H9 (cell line): ENCODE measurements at regions not wholly inside any gene's neighbourhood (a gene's known extent, or its start where the extent isn't known, plus 50 kb on each side); places are given as distances from the start of the nearest gene placed in this dataset.

Source experiments
- DNase-seq: peaks from one replicate; pipeline ENCODE4 v3.0.0-alpha.2; 2017
- H2AFZ ChIP-seq: one replicate; pipeline ENCODE4 v1.6.1; 2013; ENCODE audit warnings: mild to moderate bottlenecking, low read length, control low read depth, moderate library complexity
- H2AK5ac ChIP-seq: 2 replicates; pipeline ENCODE4 v1.6.1; 2013; ENCODE audit warnings: low read length, control low read depth, mixed read lengths; ENCODE audit not compliant: insufficient read length
- H2BK120ac ChIP-seq: one replicate; pipeline ENCODE4 v1.6.1; 2013; ENCODE audit warnings: low read depth, mild to moderate bottlenecking, low read length, control low read depth, inconsistent platforms; ENCODE audit not compliant: poor library complexity, severe bottlenecking
- H2BK12ac ChIP-seq: 2 replicates; pipeline ENCODE4 v1.6.1; 2013; ENCODE audit warnings: low read length, control low read depth, mixed read lengths, low read depth; ENCODE audit not compliant: insufficient read length
- H2BK15ac ChIP-seq: 2 replicates; pipeline ENCODE4 v1.6.1; 2013; ENCODE audit warnings: low read depth, low read length, control low read depth
- H2BK20ac ChIP-seq: one replicate; pipeline ENCODE4 v1.6.1; 2013; ENCODE audit warnings: low read depth, mild to moderate bottlenecking, low read length, control low read depth, inconsistent platforms; ENCODE audit not compliant: poor library complexity, severe bottlenecking
- H2BK5ac ChIP-seq: 2 replicates; pipeline ENCODE4 v1.6.1; 2013; ENCODE audit warnings: low read length, control low read depth, mixed read lengths; ENCODE audit not compliant: insufficient read length
- H3K14ac ChIP-seq: 2 replicates; pipeline ENCODE4 v1.6.1; 2013; ENCODE audit warnings: low read length, control low read depth; ENCODE audit not compliant: insufficient read depth
- H3K18ac ChIP-seq: 2 replicates; pipeline ENCODE4 v1.6.1; 2013; ENCODE audit warnings: low read depth, mild to moderate bottlenecking, mixed read lengths, low read length, control low read depth; ENCODE audit not compliant: insufficient read length
- H3K23ac ChIP-seq: 2 replicates; pipeline ENCODE4 v1.6.1; 2013; ENCODE audit warnings: low read length, control low read depth, mixed read lengths, low read depth; ENCODE audit not compliant: insufficient read length
- H3K23me2 ChIP-seq: 2 replicates; pipeline ENCODE4 v1.6.1; 2013; ENCODE audit warnings: low read depth, mild to moderate bottlenecking, mixed read lengths, low read length, control low read depth; ENCODE audit not compliant: insufficient read length, poor library complexity, severe bottlenecking
- H3K27ac ChIP-seq: 2 replicates; pipeline ENCODE4 v1.5.1; 2013; ENCODE audit warnings: low read length, control low read depth, mixed read lengths, low read depth; ENCODE audit not compliant: insufficient read length
- H3K27me3 ChIP-seq: 2 replicates; pipeline ENCODE4 v1.6.1; 2013; ENCODE audit warnings: low read length, control low read depth, inconsistent platforms; ENCODE audit not compliant: insufficient read depth
- H3K4ac ChIP-seq: 2 replicates; pipeline ENCODE4 v1.6.1; 2013; ENCODE audit warnings: low read depth, mild to moderate bottlenecking, control low read depth, inconsistent platforms, low read length, moderate library complexity
- H3K4me1 ChIP-seq: 2 replicates; pipeline ENCODE4 v1.6.1; 2013; ENCODE audit warnings: low read length, control low read depth, inconsistent platforms; ENCODE audit not compliant: insufficient read depth
- H3K4me2 ChIP-seq: 2 replicates; pipeline ENCODE4 v1.6.1; 2013; ENCODE audit warnings: low read length, control low read depth, mixed read lengths; ENCODE audit not compliant: insufficient read length, insufficient read depth
- H3K56ac ChIP-seq: 2 replicates; pipeline ENCODE4 v1.6.1; 2013; ENCODE audit warnings: low read depth, mild to moderate bottlenecking, mixed read lengths, low read length, control low read depth; ENCODE audit not compliant: insufficient read length
- H3K79me1 ChIP-seq: 2 replicates; pipeline ENCODE4 v1.6.1; 2013; ENCODE audit warnings: low read depth, mild to moderate bottlenecking, moderate library complexity, low read length, control low read depth, inconsistent platforms; ENCODE audit not compliant: insufficient read depth, poor library complexity, severe bottlenecking
- H3K79me2 ChIP-seq: 2 replicates; pipeline ENCODE4 v1.6.1; 2013; ENCODE audit warnings: low read length, control low read depth, inconsistent platforms; ENCODE audit not compliant: insufficient read depth
- H3K9ac ChIP-seq: 2 replicates; pipeline ENCODE4 v1.6.1; 2013; ENCODE audit warnings: low read length, control low read depth, mixed read lengths; ENCODE audit not compliant: insufficient read length; ENCODE audit errors: extremely low read depth
- H3K9me3 ChIP-seq: one replicate; pipeline ENCODE4 v1.6.1; 2013; ENCODE audit warnings: low read depth, low read length, inconsistent platforms; ENCODE audit not compliant: control insufficient read depth
- H3T11ph ChIP-seq: one replicate; pipeline ENCODE4 v1.6.1; 2013; ENCODE audit warnings: mild to moderate bottlenecking, low read length, control low read depth, inconsistent platforms
- H4K20me1 ChIP-seq: one replicate; pipeline ENCODE4 v1.6.1; 2013; ENCODE audit not compliant: control insufficient read depth, insufficient read length, insufficient read depth
- H4K5ac ChIP-seq: 2 replicates; pipeline ENCODE4 v1.6.1; 2013; ENCODE audit warnings: low read depth, mild to moderate bottlenecking, mixed read lengths, low read length, control low read depth; ENCODE audit not compliant: insufficient read length
- H4K8ac ChIP-seq: replicated peaks from 2 replicates; pipeline ENCODE4 v1.6.1; 2013; ENCODE audit warnings: low read length, control low read depth, mixed read lengths, low read depth; ENCODE audit not compliant: insufficient read length
- H4K91ac ChIP-seq: 2 replicates; pipeline ENCODE4 v1.6.1; 2013; ENCODE audit warnings: low read depth, mild to moderate bottlenecking, moderate library complexity, mixed read lengths, low read length, control low read depth; ENCODE audit not compliant: insufficient read length
- H3K27ac Mint-ChIP-seq, 3 experiments: 2 replicates in 2 of 3; 3 replicates in 1 of 3; pipeline ENCODE4 v1.8.0; 2020 to 2021; ENCODE audit warnings: mixed read lengths in 3 of 3, mild to moderate bottlenecking in 1 of 3, moderate library complexity in 1 of 3
- H3K27me3 Mint-ChIP-seq: 2 replicates; pipeline ENCODE4 v1.8.0; 2021; ENCODE audit warnings: low read depth, mild to moderate bottlenecking, moderate library complexity, mixed read lengths
- H3K36me3 Mint-ChIP-seq, 3 experiments: 2 replicates in 2 of 3; 3 replicates in 1 of 3; pipeline ENCODE4 v1.8.0; 2020 to 2021; ENCODE audit warnings: low read depth in 3 of 3, mixed read lengths in 3 of 3; ENCODE audit not compliant: insufficient read depth in 1 of 3
- H3K4me1 Mint-ChIP-seq, 2 experiments: 2 replicates each; pipeline ENCODE4 v1.8.0; 2020; ENCODE audit warnings: mixed read lengths in 2 of 2
- H3K4me3 Mint-ChIP-seq, 2 experiments: 2 replicates in 1 of 2; 3 replicates in 1 of 2; pipeline ENCODE4 v1.8.0; 2020 to 2021; ENCODE audit warnings: mild to moderate bottlenecking in 2 of 2, mixed read lengths in 2 of 2, moderate library complexity in 1 of 2
- H3K9me3 Mint-ChIP-seq, 2 experiments: 2 replicates in 1 of 2; 3 replicates in 1 of 2; pipeline ENCODE4 v1.8.0; 2020; ENCODE audit warnings: mild to moderate bottlenecking in 2 of 2, mixed read lengths in 2 of 2, moderate library complexity in 1 of 2
- CTCF ChIP-seq: fragments of 200-600 bp; sonication (generic); conservative IDR thresholded peaks from 3 replicates; pipeline ENCODE4 v1.8.0; 2021; ENCODE audit warnings: antibody characterized with exemption, mild to moderate bottlenecking
- WGBS: extraction: QIAGEN DNeasy Blood & Tissue Kit; methylation state at CpG from one replicate; pipeline ENCODE4 v1.1.7; 2013; ENCODE audit warnings: missing lambda C conversion rate, low lambda C conversion rate, mixed read lengths; ENCODE audit not compliant: insufficient read length; ENCODE audit errors: extremely low coverage; 5-methylcytosine and 5-hydroxymethylcytosine counted together

DNA sequence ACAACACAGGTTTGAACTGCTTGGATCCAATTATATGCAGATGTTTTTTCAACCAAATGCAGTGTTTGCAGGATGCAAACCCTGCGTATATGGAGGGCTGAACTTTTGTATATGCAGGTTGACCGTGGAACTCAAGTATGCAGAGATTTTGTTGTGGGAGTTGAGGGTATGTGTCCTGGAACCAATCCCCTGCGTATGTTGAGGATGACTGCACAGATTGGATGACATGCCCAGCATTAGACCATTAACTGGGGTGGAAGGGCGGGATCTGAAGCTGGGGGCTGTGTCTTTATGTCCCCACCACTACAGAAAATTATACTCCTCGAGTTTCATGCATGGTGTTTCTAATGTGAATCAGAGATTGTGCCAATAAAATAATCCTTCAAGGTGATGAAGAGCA lies 162.2 kb upstream of the RMST start:
- no peaks in the 10 kb centered on the region for H3K79me2 ChIP-seq
- no peak overlapping the region for H3K4me2 ChIP-seq
- no peaks in the 10 kb centered on the region for H3K27me3 ChIP-seq
- no peak overlapping the region for H3T11ph ChIP-seq
- no peak for DNase-seq
- no peak overlapping the region for H2BK120ac ChIP-seq
- H3K4me1 Mint-ChIP-seq, result peaks cover 4 to 9% of the 10 kb centered on the region in 2 experiments; a peak in 3 of 4 replicates
- peaks cover 3% of the 10 kb centered on the region for H3K9me3 ChIP-seq
- no peaks in the 10 kb centered on the region for H3K23me2 ChIP-seq
- no peak overlapping the region for H4K5ac ChIP-seq
- no peak overlapping the region for H4K8ac ChIP-seq
- no peak overlapping the region for H3K4me3 Mint-ChIP-seq
- H3K36me3 Mint-ChIP-seq, result peaks cover 3 to 8% (median 7%) of the 10 kb centered on the region in 3 experiments; a peak in 6 of 7 replicates
- peaks cover 11 to 16% of the 10 kb centered on the region in 2 experiments for H3K9me3 Mint-ChIP-seq
- H3K56ac ChIP-seq, result no peak overlapping the region
- H3K23ac ChIP-seq, result no peak overlapping the region
- no peak overlapping the region for H2AFZ ChIP-seq
- no peak overlapping the region for H4K91ac ChIP-seq
- no peak overlapping the region for H3K27ac Mint-ChIP-seq
- no peak overlapping the region for H2BK20ac ChIP-seq
- H3K9ac ChIP-seq, result no peak overlapping the region
- no peak overlapping the region for H2BK5ac ChIP-seq
- no peak overlapping the region for H3K4ac ChIP-seq
- WGBS, result no CpG with 5 or more reads among the region's 5 CpGs
- H3K79me1 ChIP-seq, result no peaks in the 10 kb centered on the region
- H4K20me1 ChIP-seq, result no peaks in the 10 kb centered on the region
- no peak overlapping the region for H2BK15ac ChIP-seq
- TF ChIP-seq CTCF, result no peak
- H3K14ac ChIP-seq, result no peak overlapping the region
- H2BK12ac ChIP-seq, result no peak overlapping the region
- no peaks in the 10 kb centered on the region for H3K4me1 ChIP-seq
- H2AK5ac ChIP-seq, result no peak overlapping the region
- no peak overlapping the region for H3K27ac ChIP-seq
- no peaks in the 10 kb centered on the region for H3K27me3 Mint-ChIP-seq
- no peak overlapping the region for H3K18ac ChIP-seq
